ENCODE measurements at regions not wholly inside any gene's neighbourhood (a gene's known extent, or its start where the extent isn't known, plus 50 kb on each side); places are given as distances from the start of the nearest gene placed in this dataset.

DNA sequence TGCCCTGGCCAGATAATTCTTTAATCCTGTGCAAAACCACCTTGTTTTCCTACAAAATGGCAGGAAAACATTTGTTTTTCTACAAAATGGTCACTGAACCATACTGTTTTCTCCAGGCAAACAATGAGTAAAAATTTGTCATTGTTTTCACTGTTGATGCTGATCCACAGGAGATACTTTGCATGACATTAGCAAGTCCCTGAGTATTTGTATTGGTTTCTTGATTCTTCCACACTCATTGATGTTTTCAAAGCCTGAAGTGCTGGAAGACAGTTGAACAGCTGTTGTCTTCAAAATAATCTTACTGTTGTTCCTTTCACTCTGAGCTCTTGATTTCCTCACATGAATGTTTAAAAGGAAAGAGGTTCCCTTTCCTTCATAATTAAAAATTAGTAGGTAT is 123.1 kb upstream of the HTR2A start:
- no peak for FAIRE-seq
- intact Hi-C loops (cut with micrococcal nuclease): no loop called here
- BruUV-seq (replicated peaks): no TSS peak
- Histone ChIP-seq H3K9me1 (replicated peaks; ENCODE audit: control insufficient read depth, extremely low read depth, insufficient read depth, low read length) (no peaks in the 10 kb centered on the region), H3K27me3 (ENCODE audit: control insufficient read depth in 2 of 2, insufficient read depth in 2 of 2, low read length in 2 of 2) (no peaks in the 10 kb centered on the region), H3K9ac (replicated peaks; ENCODE audit: extremely low read depth, insufficient read depth, low read length) (no peak overlapping the region), H3K4me2 (ENCODE audit: insufficient read depth, low read length) (no peak overlapping the region), H3K27ac (ENCODE audit: insufficient read depth, low read depth, low read length) (no peak overlapping the region), H3K36me3 (ENCODE audit: control insufficient read depth in 2 of 2, extremely low read depth in 1 of 2, insufficient read depth in 2 of 2, low read length in 2 of 2) (no peaks in the 10 kb centered on the region), H3K4me1 (ENCODE audit: control insufficient read depth, extremely low read depth, insufficient read depth, low read length) (no peaks in the 10 kb centered on the region), H4K20me1 (replicated peaks; ENCODE audit: control insufficient read depth, extremely low read depth, insufficient read depth, low read length) (no peaks in the 10 kb centered on the region), H3K4me3 (replicated peaks in 1 of 3; ENCODE audit: insufficient read depth in 1 of 3, low read depth in 1 of 3, low read length in 3 of 3) (no peak overlapping the region), H3K9me3 (replicated peaks; ENCODE audit: control insufficient read depth, insufficient read depth, low read length) (peaks cover 2% of the 10 kb centered on the region), H3K79me2 (ENCODE audit: control insufficient read depth, insufficient read depth, low read length) (no peaks in the 10 kb centered on the region), H2AFZ (ENCODE audit: low read depth, low read length) (no peak overlapping the region)
- dilution Hi-C loops (cut with MboI; ENCODE audit: extremely low pct_ligation_motif_present, low sequenced_read_pairs): no loop called here
- no peak for DNase-seq (ENCODE audit: low read depth, low spot score)
- ChIA-PET CTCF (no interaction called here), POLR2A (no interaction called here)
- no peak for TF ChIP-seq MYC (IDR thresholded peaks at IDR 0.05; ENCODE audit: low read depth, low read length)
- no peak for TF ChIP-seq POLR2AphosphoS5 (IDR thresholded peaks at IDR 0.05; ENCODE audit: insufficient read depth, low read depth, low read length)
- TF ChIP-seq JUN (IDR thresholded peaks at IDR 0.05; ENCODE audit: borderline replicate concordance, insufficient read depth, insufficient read length, low read depth): no peak
- TF ChIP-seq, protein P1, sequence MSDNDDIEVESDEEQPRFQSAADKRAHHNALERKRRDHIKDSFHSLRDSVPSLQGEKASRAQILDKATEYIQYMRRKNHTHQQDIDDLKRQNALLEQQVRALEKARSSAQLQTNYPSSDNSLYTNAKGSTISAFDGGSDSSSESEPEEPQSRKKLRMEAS (IDR thresholded peaks at IDR 0.05; ENCODE audit: insufficient read depth, insufficient read length): no peak
- TF ChIP-seq FOS (IDR thresholded peaks at IDR 0.05; ENCODE audit: borderline replicate concordance, insufficient read depth, low read length): no peak
- TF ChIP-seq EZH2 (IDR thresholded peaks at IDR 0.05; ENCODE audit: borderline replicate concordance, low read depth, low read length, severe bottlenecking): no peak
- TF ChIP-seq GATA2 (IDR thresholded peaks at IDR 0.05; ENCODE audit: insufficient read depth, insufficient read length, low read depth, low read length): no peak

DNA sequence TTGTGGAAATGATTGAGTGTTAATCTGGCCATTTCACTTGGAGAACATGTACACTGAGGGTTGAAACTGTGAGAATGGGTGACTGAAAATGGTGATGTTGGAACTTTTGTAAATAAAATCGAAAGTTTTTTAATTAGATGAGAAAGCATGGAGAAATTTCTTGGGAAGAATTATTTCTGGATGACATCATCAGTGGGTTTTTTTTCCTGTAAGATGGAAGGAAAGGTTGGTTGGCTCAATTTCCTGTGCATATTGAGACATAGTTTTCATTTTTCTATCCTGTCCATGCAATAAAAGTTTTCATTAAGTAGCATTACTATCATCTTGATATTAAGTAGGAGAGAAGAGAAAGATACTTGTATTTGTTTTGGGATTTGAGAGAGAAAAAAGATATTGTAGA is 120.6 kb upstream of the HTR2A start:
- no peak overlapping the region for H2AFZ ChIP-seq (ENCODE audit: low read depth, low read length)
- H3K9me1 ChIP-seq (replicated peaks; ENCODE audit: control insufficient read depth, extremely low read depth, insufficient read depth, low read length): no peaks in the 10 kb centered on the region
- ChIA-PET CTCF (no interaction called here), POLR2A (no interaction called here)
- no peak for FAIRE-seq
- H3K9me3 ChIP-seq (replicated peaks; ENCODE audit: control insufficient read depth, insufficient read depth, low read length): peaks cover 4% of the 10 kb centered on the region
- no peak for DNase-seq (ENCODE audit: low read depth, low spot score)
- no peak overlapping the region for H3K27ac ChIP-seq (ENCODE audit: insufficient read depth, low read depth, low read length)
- no peak overlapping the region for H3K4me3 ChIP-seq (replicated peaks in 1 of 3; ENCODE audit: insufficient read depth in 1 of 3, low read depth in 1 of 3, low read length in 3 of 3)
- TF ChIP-seq, protein P1 (IDR thresholded peaks at IDR 0.05; ENCODE audit: insufficient read depth, insufficient read length): no peak
- no peak for TF ChIP-seq EZH2 (IDR thresholded peaks at IDR 0.05; ENCODE audit: borderline replicate concordance, low read depth, low read length, severe bottlenecking)
- TF ChIP-seq MYC (IDR thresholded peaks at IDR 0.05; ENCODE audit: low read depth, low read length): no peak
- TF ChIP-seq FOS (IDR thresholded peaks at IDR 0.05; ENCODE audit: borderline replicate concordance, insufficient read depth, low read length): no peak
- TF ChIP-seq POLR2A (IDR thresholded peaks at IDR 0.05; ENCODE audit: low read depth, low read length): no peak
- TF ChIP-seq POLR2AphosphoS5 (IDR thresholded peaks at IDR 0.05; ENCODE audit: insufficient read depth, low read depth, low read length): no peak
- no peak for TF ChIP-seq GATA2 (IDR thresholded peaks at IDR 0.05; ENCODE audit: insufficient read depth, insufficient read length, low read depth, low read length)
- TF ChIP-seq, protein P2, sequence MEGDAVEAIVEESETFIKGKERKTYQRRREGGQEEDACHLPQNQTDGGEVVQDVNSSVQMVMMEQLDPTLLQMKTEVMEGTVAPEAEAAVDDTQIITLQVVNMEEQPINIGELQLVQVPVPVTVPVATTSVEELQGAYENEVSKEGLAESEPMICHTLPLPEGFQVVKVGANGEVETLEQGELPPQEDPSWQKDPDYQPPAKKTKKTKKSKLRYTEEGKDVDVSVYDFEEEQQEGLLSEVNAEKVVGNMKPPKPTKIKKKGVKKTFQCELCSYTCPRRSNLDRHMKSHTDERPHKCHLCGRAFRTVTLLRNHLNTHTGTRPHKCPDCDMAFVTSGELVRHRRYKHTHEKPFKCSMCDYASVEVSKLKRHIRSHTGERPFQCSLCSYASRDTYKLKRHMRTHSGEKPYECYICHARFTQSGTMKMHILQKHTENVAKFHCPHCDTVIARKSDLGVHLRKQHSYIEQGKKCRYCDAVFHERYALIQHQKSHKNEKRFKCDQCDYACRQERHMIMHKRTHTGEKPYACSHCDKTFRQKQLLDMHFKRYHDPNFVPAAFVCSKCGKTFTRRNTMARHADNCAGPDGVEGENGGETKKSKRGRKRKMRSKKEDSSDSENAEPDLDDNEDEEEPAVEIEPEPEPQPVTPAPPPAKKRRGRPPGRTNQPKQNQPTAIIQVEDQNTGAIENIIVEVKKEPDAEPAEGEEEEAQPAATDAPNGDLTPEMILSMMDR (IDR thresholded peaks at IDR 0.05; ENCODE audit: extremely low read depth in 1 of 2, insufficient read depth in 1 of 2, low read depth in 1 of 2, low read length in 2 of 2): no peak
- no peak for TF ChIP-seq JUN (IDR thresholded peaks at IDR 0.05; ENCODE audit: borderline replicate concordance, insufficient read depth, insufficient read length, low read depth)
- H3K4me1 ChIP-seq (ENCODE audit: control insufficient read depth, extremely low read depth, insufficient read depth, low read length): no peaks in the 10 kb centered on the region
- no peaks in the 10 kb centered on the region for H3K79me2 ChIP-seq (ENCODE audit: control insufficient read depth, insufficient read depth, low read length)
- H3K27me3 ChIP-seq (ENCODE audit: control insufficient read depth in 2 of 2, insufficient read depth in 2 of 2, low read length in 2 of 2): no peaks in the 10 kb centered on the region
- H3K9ac ChIP-seq (replicated peaks; ENCODE audit: extremely low read depth, insufficient read depth, low read length): no peak overlapping the region
- intact Hi-C loops (cut with micrococcal nuclease): no loop called here
- H3K4me2 ChIP-seq (ENCODE audit: insufficient read depth, low read length): no peak overlapping the region
- no peaks in the 10 kb centered on the region for H4K20me1 ChIP-seq (replicated peaks; ENCODE audit: control insufficient read depth, extremely low read depth, insufficient read depth, low read length)
- dilution Hi-C loops (cut with MboI; ENCODE audit: extremely low pct_ligation_motif_present, low sequenced_read_pairs): no loop called here
- no peaks in the 10 kb centered on the region for H3K36me3 ChIP-seq (ENCODE audit: control insufficient read depth in 2 of 2, extremely low read depth in 1 of 2, insufficient read depth in 2 of 2, low read length in 2 of 2)
- BruUV-seq (replicated peaks): no TSS peak
